T-helper 2 cell (primary cell): ENCODE measurements at regions not wholly inside any gene's neighbourhood (a gene's known extent, or its start where the extent isn't known, plus 50 kb on each side); places are given as distances from the start of the nearest gene placed in this dataset.

Experiments used
- DNase-seq, 5 experiments: peaks; one replicate each; pipeline versions ENCODE4 v3.0.0 to v3.0.0-alpha.2; 2012 to 2022

DNA sequence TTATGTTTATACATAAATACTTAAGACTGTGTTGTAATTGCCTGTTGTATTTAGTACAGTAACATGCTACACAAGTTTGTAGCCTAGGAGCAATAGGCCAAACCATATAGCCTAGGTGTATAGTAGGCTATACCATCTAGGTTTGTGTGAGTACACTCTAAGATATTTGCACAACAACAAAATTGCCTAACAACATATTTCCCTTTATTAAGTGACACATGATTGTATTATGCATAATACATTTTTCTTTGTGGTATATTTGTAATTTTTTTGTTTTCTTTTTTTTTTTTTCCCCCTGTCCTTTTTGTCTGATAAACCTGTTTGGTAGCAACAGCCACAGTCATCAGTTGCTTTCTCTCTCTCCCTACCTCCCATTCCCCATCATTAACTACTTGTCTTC lies 945.6 kb downstream of the ZPLD1 start:
- DNase-seq = no peak

DNA sequence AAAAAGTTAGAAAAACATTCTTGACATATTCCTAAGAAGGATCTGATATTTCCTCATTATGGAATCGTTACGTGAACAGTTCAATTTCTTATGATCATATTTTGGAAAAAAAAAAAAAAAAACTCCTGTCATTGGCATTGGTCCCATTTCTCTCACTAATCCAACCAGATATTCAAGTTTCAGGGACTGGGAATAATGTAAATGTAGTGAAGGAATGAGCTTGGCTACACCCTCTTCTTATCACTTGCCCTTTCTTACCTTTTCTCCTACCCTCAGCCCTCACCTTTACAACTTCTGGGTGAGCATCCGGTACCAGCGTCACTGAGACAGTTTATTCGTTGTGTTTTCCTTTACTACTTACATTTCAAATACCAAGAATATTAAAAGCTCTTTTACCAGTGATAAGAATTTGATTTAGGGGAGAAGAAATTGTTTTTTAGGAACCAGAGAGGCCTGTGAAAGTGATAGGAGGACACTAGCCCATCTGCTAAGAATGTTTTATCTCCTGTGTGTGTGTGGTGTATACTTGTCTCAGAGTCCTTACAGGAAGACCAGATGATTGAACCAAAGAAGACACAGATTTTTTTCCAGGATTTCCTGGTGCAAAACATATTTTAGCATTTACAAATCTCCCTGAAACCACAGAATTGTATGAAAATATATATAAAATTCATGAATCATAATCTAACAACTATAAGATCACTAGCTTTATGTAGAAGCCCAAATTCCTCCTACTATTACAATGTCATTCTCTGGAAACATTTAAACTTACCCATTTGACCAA lies 946.7 kb downstream of the ZPLD1 start:
- no peak for DNase-seq

DNA sequence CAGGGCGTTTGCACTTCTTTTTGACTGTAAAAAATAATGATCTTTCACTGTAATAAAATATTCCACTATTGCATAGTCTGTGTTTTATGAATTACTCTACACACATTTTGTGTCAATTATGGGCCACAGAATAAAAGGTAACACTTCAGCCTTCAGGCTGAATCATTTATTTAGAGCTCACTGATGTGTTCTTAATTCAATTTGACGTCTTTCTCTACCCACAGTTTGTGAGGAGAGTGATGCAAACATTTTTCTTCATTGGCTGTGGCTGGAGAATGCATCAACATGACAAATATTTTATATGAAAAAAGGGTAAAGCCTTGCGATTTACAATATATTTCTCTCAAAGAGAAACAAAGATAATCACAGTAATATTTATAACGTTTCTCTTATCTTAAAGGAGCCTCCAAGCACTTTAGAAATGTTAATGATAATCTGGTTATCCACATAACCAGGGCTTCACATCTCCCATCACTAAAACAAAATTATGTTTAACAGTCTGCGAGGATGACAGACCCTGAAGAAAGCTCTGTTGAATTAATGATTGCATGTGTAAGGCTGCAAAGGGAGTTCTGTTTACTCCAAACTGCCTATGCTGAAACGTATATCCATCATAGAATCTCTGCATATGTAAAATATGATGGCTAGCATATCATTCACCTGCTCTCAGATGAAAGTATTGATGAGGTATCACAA lies 951.3 kb downstream of the ZPLD1 start:
- no peak for DNase-seq

DNA sequence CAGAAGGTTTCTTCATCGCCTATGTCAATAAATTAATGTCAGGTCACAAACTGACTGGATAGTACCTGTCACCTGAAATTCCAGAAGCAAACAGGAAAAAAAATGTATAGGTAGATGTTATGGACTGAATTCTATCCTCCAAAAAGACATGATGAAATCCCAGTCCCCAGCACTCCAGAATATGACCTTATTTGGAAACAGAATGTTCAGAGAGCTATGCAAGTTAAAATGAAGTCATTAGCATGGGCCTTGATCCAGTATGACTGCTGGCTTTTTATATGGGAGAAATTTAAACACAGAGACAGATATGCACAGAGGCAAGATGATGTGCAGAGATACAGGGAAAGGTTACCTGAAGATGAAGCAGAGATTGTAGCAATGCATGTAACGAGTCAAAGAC lies 953.4 kb downstream of the ZPLD1 start:
- no peak for DNase-seq

DNA sequence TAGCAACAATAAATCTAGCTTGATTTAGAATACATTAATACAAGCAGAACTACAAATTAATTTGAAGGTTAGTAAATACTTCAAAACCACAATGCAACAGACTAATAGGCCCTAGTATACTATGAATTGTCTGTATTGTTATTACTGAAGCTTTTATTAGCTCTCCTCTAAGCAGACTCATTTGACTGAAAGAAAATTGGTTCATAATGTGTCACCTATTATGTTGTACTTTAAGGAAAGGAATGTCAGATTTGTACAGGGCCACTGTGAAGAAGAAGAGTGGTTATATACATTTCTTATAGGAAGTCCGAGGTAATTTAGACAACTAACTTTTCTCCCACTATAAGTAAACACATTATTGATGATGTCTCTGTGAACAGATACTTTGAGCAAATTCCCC lies 954.5 kb downstream of the ZPLD1 start:
- no peak for DNase-seq

DNA sequence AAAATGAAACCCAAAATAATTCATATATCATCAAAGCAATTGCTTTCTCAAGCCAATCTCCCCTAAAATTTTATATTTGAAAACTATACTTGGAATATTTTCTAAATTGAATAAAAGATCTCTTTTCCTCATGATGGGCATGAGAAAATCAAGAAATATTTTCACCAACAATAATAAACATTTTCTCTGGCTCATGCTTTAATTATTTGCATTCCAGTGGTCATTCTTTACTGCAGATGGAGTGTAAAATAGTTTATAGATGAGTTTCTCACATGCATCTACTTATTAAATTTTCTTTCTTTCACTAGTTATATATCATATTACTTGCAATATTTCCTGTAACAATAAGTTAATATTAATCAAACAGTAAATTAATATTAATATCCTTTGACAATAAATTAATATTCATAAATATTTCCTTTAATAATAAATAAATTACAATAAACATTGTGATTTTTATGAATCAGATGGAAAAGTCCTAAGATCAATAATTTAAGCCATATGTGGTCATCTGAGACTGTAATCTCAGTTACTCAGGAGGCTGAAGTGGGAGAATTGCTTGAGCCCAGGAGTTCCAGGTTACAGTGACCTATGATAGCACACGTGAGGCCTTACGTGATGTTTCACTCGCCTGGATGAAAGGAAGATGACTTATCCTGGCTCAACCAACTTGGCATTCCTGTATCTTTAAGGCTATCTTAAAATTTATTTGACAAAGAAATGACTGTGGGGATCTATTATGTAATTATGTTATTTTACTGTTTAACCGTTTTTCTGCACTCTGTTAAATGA lies 958.8 kb downstream of the ZPLD1 start:
- no peak for DNase-seq

DNA sequence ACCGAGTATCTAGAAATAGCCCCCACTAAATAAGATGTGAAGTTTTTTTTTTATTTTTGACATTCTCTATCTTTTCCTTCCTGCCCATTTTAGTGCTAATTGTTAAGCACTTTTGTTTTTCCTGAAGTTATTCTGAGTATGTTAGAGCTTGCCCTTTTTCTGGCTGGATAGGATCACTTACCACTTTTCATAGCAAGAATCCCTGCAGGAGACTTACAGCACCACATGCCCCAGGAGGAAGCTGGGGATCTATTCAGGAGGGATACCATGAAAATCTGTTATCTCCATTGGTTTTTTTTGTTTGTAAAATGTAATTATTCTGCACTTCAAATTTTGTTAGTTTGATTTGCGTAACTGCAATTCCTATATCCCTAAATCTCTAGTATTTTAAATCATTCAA lies 968.4 kb downstream of the ZPLD1 start:
- no peak for DNase-seq

DNA sequence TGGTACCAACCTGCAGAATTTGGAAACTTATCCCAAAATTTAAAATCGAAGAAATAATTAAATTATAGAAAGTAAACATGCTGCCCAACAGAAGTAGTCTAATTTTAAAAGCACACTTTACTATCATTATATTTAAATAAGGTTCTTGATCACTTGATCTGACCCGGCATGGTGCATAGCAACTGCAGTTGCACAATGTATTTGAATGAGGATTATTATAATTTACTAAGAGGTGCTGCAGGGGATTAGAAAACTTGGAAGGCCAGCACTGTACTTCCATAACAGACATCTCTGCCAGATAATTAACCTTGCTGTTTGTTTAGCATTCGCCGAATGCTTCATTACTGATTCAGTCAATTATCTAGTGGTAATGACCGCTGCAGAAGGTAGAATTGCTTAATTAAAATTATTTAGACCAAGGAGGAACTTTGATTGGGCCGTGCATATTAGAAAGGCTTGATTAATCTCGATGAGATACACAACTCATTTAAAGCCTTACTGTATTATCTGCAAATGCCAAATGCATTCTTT lies 971.6 kb downstream of the ZPLD1 start:
- DNase-seq = no peak

DNA sequence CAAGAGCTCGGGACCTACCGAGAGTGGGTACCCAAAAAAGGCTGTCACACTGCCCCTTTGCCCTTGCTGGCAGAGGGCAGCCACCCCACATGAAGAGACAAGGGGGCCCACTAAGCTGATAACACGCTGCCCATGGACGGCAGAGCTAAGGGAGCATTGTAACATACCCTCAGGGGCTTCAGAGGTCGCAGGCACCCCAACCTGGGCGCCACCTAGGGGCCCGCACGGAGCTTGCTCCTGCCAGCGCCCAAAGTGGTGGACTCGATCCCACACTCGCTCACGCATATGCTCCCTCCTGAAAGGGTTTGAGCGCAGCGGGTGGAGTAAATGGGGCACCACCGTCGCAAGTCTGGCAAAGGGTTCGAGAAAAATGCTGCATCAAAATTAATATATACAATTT lies 975.4 kb downstream of the ZPLD1 start:
- DNase-seq = peak in 1 of 5 experiments; percentile 0

DNA sequence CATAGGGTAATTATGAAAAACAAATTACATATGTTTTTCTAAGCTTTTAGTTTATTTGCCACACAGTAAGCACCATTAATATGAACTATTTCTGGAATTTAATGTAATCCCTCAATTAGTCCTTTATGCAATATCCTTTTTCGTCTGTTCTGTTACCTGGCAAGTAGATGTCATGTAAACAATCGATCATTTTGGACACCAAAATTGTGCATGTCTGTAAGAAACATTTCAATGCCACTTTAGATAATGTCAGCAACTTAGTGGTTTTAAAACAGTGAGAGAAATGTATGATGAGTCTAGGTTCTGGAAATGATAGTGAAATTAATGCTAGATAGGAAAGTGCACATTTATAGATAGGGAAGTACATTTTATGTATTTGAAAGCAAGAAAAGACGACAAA lies 986.6 kb downstream of the ZPLD1 start:
- no peak for DNase-seq

DNA sequence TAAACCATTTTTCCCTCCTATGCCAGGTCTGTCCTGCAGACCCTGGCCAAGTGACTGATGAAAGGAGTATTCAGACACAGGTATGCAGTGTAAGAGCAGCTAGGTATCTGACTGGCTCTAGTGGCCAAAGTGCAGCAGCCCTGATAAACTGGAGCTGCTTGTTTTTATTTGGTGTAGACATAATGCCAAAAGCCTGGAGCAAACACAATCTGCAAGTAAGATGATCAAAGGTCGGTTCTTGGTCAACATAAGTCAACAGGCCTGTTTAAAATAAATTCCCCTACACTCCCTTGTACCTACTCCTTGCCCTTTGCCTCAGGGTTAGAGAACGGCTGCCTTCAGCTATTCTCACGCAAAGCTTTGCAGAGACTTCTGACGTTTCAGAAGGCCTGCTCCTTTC lies 1003.1 kb downstream of the ZPLD1 start:
- DNase-seq = no peak

DNA sequence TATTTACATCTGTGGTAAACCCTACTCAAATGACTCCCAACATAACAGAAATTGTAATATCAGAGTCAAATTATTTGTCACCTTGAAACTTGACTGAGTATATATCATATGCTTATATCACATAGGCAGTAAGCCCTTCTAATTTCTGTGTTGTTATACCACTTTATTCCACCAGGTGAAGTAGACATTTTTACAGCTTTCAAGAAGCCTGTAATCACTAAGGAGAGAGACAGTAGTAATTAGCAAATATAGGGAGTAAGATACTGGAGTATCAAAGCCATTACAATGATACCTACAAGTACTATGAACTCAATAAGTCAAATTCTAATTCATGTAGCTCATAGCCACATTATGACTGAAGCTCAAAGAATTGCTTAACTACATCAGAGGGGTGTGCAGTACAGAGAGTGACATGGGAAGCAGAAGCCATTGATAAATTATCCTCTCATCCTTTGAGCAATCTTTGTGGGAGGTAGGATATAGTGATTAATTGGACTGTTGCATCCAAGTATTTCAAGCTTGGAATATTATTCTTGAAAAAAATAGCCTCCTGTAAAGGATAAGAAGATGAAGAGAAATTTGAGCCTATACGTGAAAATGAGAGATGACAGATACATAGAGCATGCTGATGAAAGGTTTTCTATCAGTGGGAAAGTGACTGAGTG lies 1005.9 kb downstream of the ZPLD1 start:
- no peak for DNase-seq

DNA sequence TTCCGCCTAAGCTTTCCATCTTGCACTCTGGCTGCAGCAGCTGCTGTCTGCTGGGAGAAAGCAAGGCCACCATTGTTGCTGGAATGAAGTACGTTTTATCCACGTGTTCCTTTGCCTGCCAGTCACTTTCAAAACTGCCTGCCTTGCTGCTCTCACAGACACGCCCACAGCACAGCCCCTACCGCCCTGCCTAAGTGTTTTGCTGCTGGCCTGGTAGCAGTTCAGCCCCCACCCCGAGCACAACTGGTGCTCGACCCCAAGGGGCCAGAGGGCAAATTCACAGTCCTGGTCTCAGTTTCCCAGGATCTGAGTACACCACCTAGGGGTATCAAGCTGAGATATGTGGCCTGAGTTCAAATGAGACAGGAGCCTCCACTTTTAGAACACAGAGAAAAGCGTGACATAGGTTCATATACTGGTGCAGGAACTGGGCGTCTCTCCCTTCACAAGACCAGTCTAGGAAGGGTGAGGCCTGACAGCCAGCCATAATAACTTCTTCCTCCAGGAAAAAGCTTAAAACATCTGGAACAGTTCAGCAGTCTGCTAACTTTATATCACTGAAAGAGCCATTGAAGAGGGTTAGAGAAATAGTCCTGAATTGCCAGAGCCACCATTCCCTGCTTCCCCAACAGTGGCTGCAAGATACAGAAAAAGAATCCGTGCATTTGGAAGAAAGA lies 1012.3 kb downstream of the ZPLD1 start:
- DNase-seq = no peak

DNA sequence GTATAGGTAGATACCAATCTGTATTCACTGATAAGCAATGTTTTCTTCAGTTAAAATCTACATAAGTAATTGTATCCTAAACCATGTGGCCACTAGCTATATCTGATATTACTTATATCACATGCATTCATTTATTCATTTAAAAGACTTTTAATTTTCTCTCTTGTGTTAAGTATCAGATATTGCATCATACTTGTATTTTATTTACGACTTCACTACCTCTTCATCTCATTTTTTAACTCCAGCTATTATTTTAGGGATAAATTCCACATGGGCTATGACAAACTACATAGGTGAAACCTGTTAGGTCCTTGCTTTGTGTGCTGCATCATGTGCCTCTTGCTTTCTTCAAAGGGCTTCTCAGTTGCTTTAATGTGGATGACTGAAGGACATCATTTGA lies 1018.3 kb downstream of the ZPLD1 start:
- no peak for DNase-seq

DNA sequence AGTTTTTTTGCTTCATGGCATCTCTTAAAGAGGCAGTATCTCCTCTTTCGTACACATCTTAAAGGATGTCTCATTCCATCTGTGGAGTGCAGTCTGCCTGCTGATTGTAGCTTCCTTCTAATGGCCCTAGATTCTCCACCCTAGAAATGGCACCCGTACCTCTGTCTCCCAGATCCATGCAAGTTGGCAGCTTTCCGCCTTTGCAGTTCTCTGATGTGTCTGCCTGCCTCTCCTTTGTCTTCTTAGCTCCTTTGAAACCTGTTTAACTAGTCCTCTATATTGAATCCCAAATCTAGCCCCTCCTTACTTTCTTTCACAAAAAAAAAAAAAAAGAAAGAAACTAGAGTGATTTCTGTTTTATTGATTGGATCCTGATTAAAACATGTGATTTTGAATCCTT lies 1025.0 kb downstream of the ZPLD1 start:
- DNase-seq = no peak

DNA sequence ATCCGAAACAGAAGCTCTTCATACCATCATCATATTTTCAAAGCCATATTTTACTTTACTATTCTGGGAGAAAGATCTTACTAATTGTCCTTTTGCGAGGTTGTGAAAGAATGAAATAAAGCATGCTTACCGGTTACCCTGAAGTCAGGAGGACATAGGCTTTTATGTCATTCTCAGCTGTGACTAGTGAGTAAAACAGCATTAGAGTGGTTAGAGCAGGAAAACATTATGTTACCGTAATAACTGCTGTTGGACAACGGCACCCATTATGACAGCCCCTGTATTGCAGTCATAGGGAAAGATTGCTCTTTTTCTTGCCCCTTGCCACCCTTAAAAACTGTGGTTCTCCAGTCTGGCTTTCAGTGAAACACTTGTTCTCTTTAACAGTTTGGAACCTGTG lies 1035.7 kb downstream of the ZPLD1 start:
- no peak for DNase-seq

DNA sequence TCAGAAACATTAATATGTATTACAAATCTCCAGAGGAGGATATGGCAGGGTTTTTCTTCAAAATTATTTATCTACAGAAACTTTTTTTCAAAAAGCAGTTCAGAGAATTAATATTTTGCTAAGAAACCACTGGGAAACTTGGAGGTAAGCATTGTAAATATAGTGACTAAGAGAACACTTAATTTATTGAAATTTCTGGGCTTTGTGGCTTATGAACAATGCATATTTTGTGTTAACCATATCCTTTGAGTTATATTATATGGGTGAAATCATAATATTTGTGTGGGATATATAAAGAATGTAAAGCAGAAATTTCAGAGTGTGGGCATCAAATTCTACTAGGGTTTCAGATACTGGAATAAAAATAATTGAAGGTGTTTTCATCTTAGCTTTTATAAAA lies 1059.2 kb downstream of the ZPLD1 start:
- no peak for DNase-seq

DNA sequence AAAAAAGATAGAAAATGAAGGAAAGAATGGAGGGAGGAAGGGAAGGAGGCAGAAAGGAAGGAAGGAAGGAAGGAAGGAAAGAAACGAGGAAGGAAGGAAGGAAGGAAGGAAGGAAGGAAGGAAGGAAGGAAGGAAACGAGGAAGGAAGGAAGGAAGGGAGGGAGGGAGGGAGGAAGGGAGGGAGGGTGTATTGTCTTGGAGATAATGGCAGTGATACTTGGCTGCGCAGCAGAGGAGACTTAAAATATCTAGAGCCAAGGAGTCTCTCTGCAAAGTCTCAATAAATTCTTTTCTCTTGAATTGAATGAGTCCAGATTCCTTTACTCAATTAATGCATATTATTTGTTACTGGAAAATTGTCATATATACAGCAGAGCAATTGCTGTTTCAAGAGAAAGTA lies 1059.7 kb downstream of the ZPLD1 start:
- DNase-seq = no peak

DNA sequence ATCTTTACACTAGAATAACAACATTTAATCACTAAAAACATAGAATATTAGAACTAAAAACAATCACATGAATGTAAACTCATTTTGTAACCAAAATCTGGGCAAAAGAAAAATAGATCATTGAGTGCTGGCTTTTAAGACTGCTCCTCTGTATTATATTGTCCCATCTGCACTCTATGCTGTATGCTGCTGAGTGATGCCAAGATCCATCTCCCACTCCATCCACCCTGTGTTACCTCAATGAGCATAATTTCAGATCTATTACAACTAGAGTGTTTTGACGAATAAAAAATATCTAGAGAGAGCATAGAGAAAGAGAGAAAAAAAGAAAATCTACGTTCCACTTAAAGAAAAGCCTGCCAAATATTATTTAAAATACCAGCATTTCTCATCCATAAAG lies 1060.4 kb downstream of the ZPLD1 start:
- DNase-seq = no peak

DNA sequence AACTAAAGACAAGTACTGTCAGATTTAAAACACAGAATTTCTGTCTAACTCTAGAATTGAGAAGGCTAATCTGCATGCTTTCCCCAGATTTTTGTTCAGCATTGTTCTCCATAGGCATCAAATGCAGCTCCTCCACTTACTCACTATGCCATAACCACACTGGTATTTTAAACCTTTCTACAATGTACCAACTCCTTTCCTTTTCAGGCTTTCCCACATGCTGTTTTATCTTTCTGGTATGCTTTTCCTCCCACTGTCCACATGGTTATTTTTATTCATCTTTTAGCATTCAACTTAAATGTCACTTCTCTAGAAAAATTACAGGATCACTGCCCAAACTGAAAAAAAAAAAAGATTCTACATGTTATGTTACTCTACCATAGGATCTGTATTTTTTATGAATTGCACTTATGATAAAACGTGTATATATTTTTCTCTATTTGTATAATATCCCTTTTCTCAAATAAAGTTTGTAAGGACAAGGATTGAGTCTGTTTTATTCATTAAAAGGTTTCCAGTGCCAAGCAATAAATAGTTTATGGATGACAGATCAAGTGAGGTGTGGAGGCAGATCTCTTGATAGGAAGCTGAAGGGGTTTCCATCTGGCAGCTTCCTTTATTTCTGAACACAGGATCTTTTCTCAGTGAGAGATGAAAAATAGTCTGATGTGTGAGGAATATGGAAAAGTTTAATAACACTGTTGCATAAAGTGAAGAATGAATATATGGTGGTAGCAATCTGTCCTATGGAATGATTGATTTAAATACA lies 1064.5 kb downstream of the ZPLD1 start:
- no peak for DNase-seq

DNA sequence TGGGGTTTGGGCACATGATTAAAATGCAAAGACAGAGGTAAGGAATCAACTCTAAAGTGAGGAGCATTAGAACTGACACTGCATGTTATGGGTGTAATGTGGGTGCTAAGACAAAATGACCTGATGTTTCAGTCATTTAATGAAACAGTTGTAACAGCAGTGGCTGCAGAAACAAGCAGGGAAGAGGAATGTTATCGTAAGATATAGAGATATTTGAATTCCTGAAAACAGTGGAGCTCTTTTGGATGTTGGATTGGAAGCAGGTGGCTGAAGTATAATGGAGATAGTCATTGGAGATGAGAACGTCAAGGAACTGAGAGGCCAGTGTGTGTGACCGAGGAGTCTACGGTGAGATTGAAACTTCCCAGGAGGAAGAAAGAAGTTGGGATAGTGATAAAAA lies 1065.2 kb downstream of the ZPLD1 start:
- DNase-seq = no peak

DNA sequence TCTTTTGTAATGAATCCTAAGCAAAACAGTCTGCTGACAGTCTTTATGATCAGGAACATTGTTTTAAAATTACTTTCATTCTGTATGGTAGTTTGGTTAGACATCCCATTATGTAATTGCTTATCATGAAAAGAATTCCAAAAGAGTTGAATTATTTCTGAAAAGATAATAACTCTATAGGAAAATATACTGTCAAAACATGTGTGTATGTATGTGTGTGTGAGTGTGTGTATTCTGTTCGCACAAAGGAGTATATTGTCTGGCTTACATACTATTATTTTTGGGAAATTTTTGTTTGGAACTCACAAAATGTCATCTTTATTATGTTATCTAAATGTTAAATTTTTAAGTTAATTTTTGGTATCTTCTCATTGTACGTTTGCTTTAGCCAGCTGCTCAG lies 1075.9 kb downstream of the ZPLD1 start:
- no peak for DNase-seq
